Activated CD4-positive, alpha-beta T cell treated with anti-CD3 and anti-CD28 coated beads for 24 hours (primary cell): ENCODE measurements at regions not wholly inside any gene's neighbourhood (a gene's known extent, or its start where the extent isn't known, plus 50 kb on each side); places are given as distances from the start of the nearest gene placed in this dataset.

Experiments
- DNase-seq, 2 donors: peaks; one replicate each; pipeline ENCODE4 v3.0.0-alpha.2; 2020; ENCODE audit warnings: low read depth in 2 of 2

DNA sequence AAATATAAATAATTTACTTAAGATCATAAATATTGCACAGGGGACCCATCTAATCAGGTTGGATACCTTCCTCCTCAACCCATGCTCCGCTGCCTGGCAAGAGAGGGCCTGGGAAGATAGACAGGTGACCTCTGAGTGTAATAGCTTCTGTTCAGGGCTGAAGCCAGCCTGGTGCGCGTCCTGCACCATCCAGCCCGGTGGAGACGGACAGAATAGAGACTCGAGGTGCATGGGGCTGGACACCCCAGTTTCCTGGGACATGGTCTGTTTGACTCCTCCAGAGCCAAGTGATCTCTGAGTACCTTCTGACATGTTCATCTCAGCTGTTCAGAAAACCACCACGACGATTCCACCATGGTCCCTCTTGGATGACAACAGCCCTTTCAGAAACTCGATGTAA lies 209.3 kb upstream of the MYT1L start:
- no peak for DNase-seq

GRCh38 chr2:2536416-2537056 lies 205.5 kb upstream of the MYT1L start:
- no peak for DNase-seq

- DNase-seq = no peak
These were observed 199.3 kb upstream of the MYT1L start for GRCh38 chr2:2530334-2530733.

DNA sequence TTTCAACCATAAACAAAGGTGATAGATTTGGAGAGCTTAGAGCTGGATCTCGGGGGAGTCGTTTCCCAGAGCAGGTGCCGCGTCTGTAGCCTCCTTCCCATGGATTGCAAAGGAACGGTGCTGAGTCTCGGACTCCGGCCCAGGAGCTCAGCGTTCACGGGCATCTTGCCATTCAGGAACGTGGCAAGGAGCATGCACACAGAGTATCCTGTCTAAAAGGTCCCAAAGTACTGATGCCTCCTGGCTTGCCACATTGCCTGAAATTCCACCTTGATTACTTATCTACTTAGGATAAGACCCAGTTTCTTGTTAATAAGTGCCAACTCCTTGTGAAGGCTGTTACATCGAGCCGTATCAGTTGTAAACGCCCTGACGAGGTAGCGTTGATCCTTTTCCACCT lies 197.8 kb upstream of the MYT1L start:
- DNase-seq = no peak

- DNase-seq = no peak
These were observed 196.1 kb upstream of the MYT1L start for GRCh38 chr2:2527148-2527547.

DNA sequence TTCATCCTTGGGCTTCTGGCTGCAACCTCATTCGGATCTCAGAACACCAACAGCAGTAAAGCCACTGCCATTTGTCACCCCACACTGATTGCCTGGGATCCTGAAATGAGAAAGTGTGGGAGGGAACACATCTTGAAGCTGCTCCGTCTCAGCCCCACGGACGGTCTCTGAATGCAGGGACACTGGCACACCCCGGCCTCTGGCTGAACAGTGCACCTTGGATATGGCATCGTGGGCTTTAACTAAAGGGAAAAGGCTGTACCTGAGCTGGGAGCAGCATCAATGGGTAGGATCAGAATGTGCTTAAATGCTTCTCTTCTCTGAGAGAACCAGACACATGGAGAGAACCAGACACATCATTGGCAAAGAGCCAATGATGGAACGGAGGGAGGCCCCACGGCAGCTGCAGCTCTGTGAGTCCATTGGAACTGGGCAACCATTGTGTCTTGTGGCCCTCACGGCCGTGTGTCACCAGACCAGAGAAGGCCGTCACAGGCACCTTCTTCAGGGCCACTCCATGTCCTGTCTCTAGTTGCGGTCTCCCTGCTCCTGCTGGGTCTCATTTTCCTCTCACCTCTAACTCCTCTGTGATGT lies 193.4 kb upstream of the MYT1L start:
- DNase-seq = no peak

- no peak for DNase-seq
These were observed 192.6 kb upstream of the MYT1L start for GRCh38 chr2:2523461-2524347.

- DNase-seq = no peak
These were observed 189.3 kb upstream of the MYT1L start for GRCh38 chr2:2520401-2520811.

DNA sequence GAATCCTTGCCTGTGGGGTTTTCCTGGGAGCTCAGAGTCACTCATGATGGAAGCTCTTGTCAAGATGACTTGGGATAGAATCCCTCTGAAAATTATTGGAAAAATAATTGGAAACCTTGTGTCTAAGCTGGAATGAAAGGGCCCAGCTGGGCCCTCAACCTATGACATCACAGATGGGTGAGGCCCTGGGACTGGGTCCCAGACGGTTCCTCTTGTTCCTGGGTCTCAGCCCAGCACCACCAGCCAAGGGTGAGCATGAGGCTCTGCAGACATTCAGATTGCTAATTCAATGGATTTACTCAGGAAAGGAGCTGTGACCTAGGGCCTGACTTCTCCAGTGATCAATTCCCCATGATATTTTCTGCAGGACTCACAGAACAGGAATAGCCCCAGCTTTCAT lies 188.3 kb upstream of the MYT1L start:
- DNase-seq = no peak

DNA sequence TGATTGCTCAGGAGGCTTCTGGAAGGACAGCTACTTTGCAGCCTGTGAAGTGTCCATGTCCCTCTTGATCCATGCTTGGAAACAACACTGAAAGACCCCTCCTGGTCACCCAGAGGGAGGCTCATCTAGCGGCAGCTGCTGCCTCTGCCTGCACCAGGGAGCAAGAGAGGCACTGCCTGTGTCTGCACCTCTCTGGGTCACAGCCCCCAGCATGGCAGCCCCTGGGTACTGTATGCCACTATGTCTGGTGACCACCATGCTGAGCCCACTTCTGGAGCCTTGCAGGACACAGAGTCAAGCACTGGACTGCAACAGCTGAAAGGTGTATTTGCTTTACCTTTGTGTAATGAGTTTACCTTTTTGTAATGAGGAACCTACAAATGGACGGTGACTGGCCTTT lies 186.3 kb upstream of the MYT1L start:
- no peak for DNase-seq

DNA sequence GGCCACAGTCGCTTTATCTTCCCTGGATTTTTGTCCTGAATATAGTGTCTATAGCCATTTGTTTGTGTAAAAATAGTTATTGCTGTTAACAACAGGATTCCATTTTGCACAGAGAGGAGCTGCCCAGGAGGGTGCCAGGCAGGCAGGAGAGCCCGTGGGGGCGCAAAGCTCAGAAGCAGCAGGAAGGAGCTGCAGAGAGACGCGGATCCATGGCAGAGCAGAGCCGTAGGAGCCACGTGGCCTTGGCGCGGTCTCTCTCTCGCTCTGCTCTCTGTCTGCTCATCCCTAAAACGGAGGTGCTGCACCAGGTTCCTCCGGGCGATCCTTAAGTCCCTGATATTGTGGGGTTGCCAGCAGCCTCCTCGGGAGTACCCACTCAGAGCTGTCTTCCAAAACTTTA lies 185.3 kb upstream of the MYT1L start:
- DNase-seq = no peak

DNA sequence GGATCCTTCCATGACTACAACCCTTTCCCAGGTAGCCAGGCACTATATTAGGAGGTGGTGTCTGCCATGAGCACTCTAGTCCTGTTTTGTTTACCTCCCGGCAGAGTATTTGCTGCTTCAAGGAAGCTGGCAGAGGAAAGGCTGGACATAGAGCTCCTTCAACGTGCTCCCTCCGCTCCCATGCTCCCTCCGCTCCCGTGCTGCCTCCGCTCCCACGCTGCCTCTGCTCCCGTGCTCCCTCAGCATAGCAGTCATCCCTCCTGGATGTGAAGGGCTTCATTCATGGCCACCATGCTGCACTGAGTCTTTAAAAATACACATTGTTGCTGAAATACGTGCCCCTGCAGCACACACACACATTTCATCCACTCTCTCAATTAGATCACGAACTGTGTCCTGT lies 181.9 kb upstream of the MYT1L start:
- no peak for DNase-seq

DNA sequence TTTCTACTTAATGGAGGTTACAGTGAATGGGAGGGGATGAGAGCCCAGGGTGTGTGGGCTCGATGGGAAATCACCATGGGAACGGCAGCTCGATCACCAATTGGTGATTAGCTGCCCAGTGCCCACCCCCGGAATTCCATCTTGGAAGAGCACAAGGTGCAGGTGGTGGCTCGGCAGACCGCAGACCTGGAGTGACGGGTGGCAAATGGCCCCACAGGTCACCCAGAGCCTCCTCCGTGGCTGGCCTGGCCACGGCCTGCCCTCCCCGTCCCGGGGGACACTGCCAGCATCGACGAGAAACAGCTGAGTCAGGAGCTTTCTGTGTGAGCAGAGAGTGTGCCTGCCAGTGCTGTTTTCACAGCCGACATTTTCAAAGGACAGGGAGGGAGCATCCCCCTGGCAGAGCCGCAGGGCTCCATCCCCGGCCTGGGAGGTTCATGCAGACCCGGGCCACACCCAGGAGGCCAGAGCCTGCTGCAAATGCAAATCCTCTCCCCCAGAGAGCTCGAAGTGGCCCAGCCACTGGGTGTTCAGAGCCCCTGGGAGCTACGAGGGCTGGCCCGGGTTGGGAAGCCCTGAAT lies 176.4 kb upstream of the MYT1L start:
- DNase-seq = no peak

GRCh38 chr2:2506536-2506935 lies 175.5 kb upstream of the MYT1L start:
- DNase-seq = no peak

DNA sequence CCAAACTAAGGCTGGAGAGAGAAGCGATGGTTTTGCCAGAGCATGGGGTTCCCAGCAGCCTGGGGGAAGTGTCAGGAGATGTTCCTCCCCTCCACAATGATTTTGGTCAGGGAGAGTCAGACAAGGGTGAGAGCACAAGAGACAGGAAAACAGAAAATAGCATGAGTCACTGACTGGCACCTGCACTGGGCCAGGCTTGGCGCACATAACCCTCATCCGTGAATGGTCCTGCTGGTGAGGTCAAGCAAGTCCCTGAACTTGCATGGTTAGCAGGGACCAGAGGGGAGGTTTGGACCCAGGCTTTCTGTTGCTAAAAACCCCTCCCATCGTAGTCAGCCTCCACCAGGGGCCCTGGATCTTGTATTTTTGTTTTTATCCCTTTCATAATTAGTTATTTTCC lies 174.5 kb upstream of the MYT1L start:
- no peak for DNase-seq

- no peak for DNase-seq
These were observed 172.9 kb upstream of the MYT1L start for GRCh38 chr2:2503864-2504418.

- no peak for DNase-seq
These were observed 171.1 kb upstream of the MYT1L start for GRCh38 chr2:2502201-2502549.

GRCh38 chr2:2501454-2502200 lies 170.6 kb upstream of the MYT1L start:
- DNase-seq = no peak

DNA sequence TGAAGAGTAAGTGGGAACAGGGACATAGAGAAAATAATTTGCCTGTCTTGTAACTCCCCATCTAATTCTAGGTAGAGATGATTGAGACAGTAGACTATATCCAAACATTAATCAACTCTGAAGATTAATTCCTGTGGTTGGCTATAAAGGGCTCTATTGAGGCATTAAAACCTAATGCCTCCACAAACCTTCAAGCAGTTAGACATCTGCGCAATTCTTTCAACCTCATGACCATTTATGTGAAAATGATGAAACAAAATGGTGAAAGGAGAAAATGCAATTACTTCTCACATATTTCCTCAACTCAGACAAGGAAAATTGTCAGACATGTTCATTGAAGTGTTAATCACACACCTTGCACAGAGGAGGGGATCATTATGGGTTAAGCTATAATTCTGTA lies 164.5 kb upstream of the MYT1L start:
- DNase-seq = no peak

- DNase-seq = no peak
These were observed 162.4 kb upstream of the MYT1L start for GRCh38 chr2:2493496-2493895.

GRCh38 chr2:2492800-2493199 lies 161.7 kb upstream of the MYT1L start:
- no peak for DNase-seq

- DNase-seq = no peak
These were observed 160.9 kb upstream of the MYT1L start for GRCh38 chr2:2491964-2492363.
